CD14-positive monocyte (primary cell): ENCODE measurements at regions not wholly inside any gene's neighbourhood (a gene's known extent, or its start where the extent isn't known, plus 50 kb on each side); places are given as distances from the start of the nearest gene placed in this dataset.

Experiments used
- DNase-seq, 3 donors: peaks; one replicate each; pipeline ENCODE4 v3.0.0-alpha.2; 2011 to 2022
- H2AFZ ChIP-seq: 2 replicates; pipeline ENCODE4 v1.6.0; 2012; ENCODE audit warnings: mild to moderate bottlenecking, low read depth, low read length, inconsistent platforms; ENCODE audit not compliant: insufficient read depth, poor library complexity, severe bottlenecking
- H3K27ac ChIP-seq, 2 donors: 1 replicate in 1 of 2; 2 replicates in 1 of 2; pipeline ENCODE4 v1.5.1; 2012 to 2013; ENCODE audit warnings: low read length in 2 of 2, control low read depth in 1 of 2, inconsistent platforms in 1 of 2, low read depth in 1 of 2, mild to moderate bottlenecking in 1 of 2
- H3K27me3 ChIP-seq, 2 donors: one replicate each; pipeline versions ENCODE4 v1.6.0 to v1.6.1; 2011 to 2013; ENCODE audit warnings: low read length in 2 of 2; ENCODE audit not compliant: control insufficient read depth in 2 of 2, insufficient read depth in 2 of 2
- H3K36me3 ChIP-seq, 2 donors: replicated peaks in 1 of 2; 1 replicate in 1 of 2; 2 replicates in 1 of 2; pipeline versions ENCODE4 v1.5.1 to v1.6.1; 2012 to 2013; ENCODE audit warnings: low read length in 2 of 2, control low read depth in 1 of 2, inconsistent platforms in 1 of 2, mild to moderate bottlenecking in 1 of 2; ENCODE audit not compliant: insufficient read depth in 2 of 2, control insufficient read depth in 1 of 2
- H3K4me1 ChIP-seq, 2 donors: 1 replicate in 1 of 2; 2 replicates in 1 of 2; pipeline versions ENCODE4 v1.5.1 to v1.6.1; 2012 to 2013; ENCODE audit warnings: low read length in 2 of 2, control low read depth in 1 of 2, inconsistent platforms in 1 of 2, mild to moderate bottlenecking in 1 of 2, moderate library complexity in 1 of 2; ENCODE audit not compliant: insufficient read depth in 2 of 2, control insufficient read depth in 1 of 2
- H3K4me2 ChIP-seq: replicated peaks from 2 replicates; pipeline ENCODE3; 2012; ENCODE audit warnings: low read length, moderate library complexity, mild to moderate bottlenecking; ENCODE audit not compliant: poor library complexity, severe bottlenecking; ENCODE audit errors: extremely low read depth
- H3K4me3 ChIP-seq, 3 experiments: fragments of 200-600 bp in 1 of 3; sonication (generic) in 1 of 3; replicated peaks in 1 of 3; 1 replicate in 2 of 3; 2 replicates in 1 of 3; pipeline ENCODE4 v1.5.1; 2011 to 2013; ENCODE audit warnings: low read length in 3 of 3, mild to moderate bottlenecking in 3 of 3, control low read depth in 2 of 3, low read depth in 2 of 3, inconsistent platforms in 1 of 3, moderate library complexity in 1 of 3
- H3K79me2 ChIP-seq: 2 replicates; pipeline ENCODE4 v1.6.0; 2012; ENCODE audit warnings: mild to moderate bottlenecking, control low read depth, inconsistent platforms, low read length, moderate library complexity; ENCODE audit not compliant: insufficient read depth
- H3K9ac ChIP-seq: 2 replicates; pipeline ENCODE4 v1.6.0; 2017; ENCODE audit warnings: low read length, mild to moderate bottlenecking; ENCODE audit not compliant: insufficient read depth, poor library complexity, severe bottlenecking
- H3K9me3 ChIP-seq, 2 donors: replicated peaks in 1 of 2; 1 replicate in 1 of 2; 2 replicates in 1 of 2; pipeline versions ENCODE4 v1.5.1 to v1.6.1; 2012 to 2013; ENCODE audit warnings: low read length in 2 of 2, control low read depth in 1 of 2; ENCODE audit not compliant: control insufficient read depth in 1 of 2, insufficient read depth in 1 of 2
- H4K20me1 ChIP-seq: 2 replicates; pipeline ENCODE4 v1.6.0; 2012; ENCODE audit warnings: mild to moderate bottlenecking, low read length, control low read depth, moderate library complexity; ENCODE audit not compliant: insufficient read depth
- H3K27ac Mint-ChIP-seq, 7 donors: one replicate each; pipeline ENCODE4 v1.8.0; 2020; ENCODE audit warnings: mild to moderate bottlenecking in 7 of 7, mixed read lengths in 7 of 7, moderate library complexity in 6 of 7, inconsistent platforms in 2 of 7
- H3K27me3 Mint-ChIP-seq, 3 donors: one replicate each; pipeline ENCODE4 v1.8.0; 2021 to 2022; ENCODE audit warnings: low read depth in 3 of 3, mild to moderate bottlenecking in 3 of 3, mixed read lengths in 3 of 3, moderate library complexity in 3 of 3, inconsistent platforms in 1 of 3
- H3K36me3 Mint-ChIP-seq, 2 donors: one replicate each; pipeline ENCODE4 v1.8.0; 2020; ENCODE audit warnings: mixed read lengths in 2 of 2, inconsistent platforms in 1 of 2, mild to moderate bottlenecking in 1 of 2
- H3K4me1 Mint-ChIP-seq: one replicate; pipeline ENCODE4 v1.8.0; 2020; ENCODE audit warnings: mild to moderate bottlenecking, mixed read lengths
- H3K4me3 Mint-ChIP-seq, 2 donors: one replicate each; pipeline ENCODE4 v1.8.0; 2020; ENCODE audit warnings: mild to moderate bottlenecking in 2 of 2, mixed read lengths in 2 of 2, moderate library complexity in 1 of 2
- H3K9me3 Mint-ChIP-seq, 7 donors: one replicate each; pipeline ENCODE4 v1.8.0; 2020 to 2022; ENCODE audit warnings: mixed read lengths in 7 of 7, mild to moderate bottlenecking in 6 of 7, moderate library complexity in 6 of 7, inconsistent platforms in 2 of 7
- CTCF ChIP-seq: fragments of 200-600 bp; IDR thresholded peaks from one replicate; pipeline ENCODE4 v1.8.0; 2022; ENCODE audit warnings: antibody characterized with exemption, mild to moderate bottlenecking
- WGBS: methylation state at CpG from one replicate; pipeline ENCODE4 v1.1.5; 2013; ENCODE audit warnings: missing lambda C conversion rate; ENCODE audit not compliant: insufficient coverage; 5-methylcytosine and 5-hydroxymethylcytosine counted together
- intact Hi-C, 2 donors: fragments of 100-400 bp; cut with micrococcal nuclease; formaldehyde crosslinking; loops; one replicate each; pipeline versions ENCODE4 v1.15.0 to v1.15.1; 2023

GRCh38 chr15:100810831-100811230, 68.8 kb upstream of the ALDH1A3 start:
- no peak for TF ChIP-seq CTCF
- H3K4me1 Mint-ChIP-seq, result peaks cover 15% of the 10 kb centered on the region
- WGBS, result 83% methylated on average over 1 of the region's 2 CpGs
- no peak overlapping the region for H3K27ac ChIP-seq
- H3K27ac Mint-ChIP-seq, result no peak overlapping the region
- intact Hi-C loops, result no loop called here
- no peak overlapping the region for H3K9ac ChIP-seq
- H3K9me3 Mint-ChIP-seq, result peaks cover 16 to 43% (median 27%) of the 10 kb centered on the region in 7 donors
- peaks cover 4 to 9% of the 10 kb centered on the region in 2 donors for H3K4me1 ChIP-seq
- H3K4me2 ChIP-seq, result no peak overlapping the region
- H3K4me3 ChIP-seq, result no peak overlapping the region
- DNase-seq, result no peak
- H3K4me3 Mint-ChIP-seq, result no peak overlapping the region
- no peaks in the 10 kb centered on the region for H3K27me3 ChIP-seq
- no peak overlapping the region for H2AFZ ChIP-seq
- no peaks in the 10 kb centered on the region for H4K20me1 ChIP-seq
- peaks cover 0 to 1% (median 0%) of the 10 kb centered on the region in 3 donors for H3K27me3 Mint-ChIP-seq
- peaks cover 20 to 22% of the 10 kb centered on the region in 2 donors for H3K9me3 ChIP-seq
- H3K36me3 Mint-ChIP-seq, result peaks cover 0 to 2% of the 10 kb centered on the region in 2 donors
- H3K79me2 ChIP-seq, result no peaks in the 10 kb centered on the region
- H3K36me3 ChIP-seq, result no peaks in the 10 kb centered on the region

GRCh38 chr15:100812802-100813201, 66.8 kb upstream of the ALDH1A3 start:
- no peak overlapping the region for H3K4me3 ChIP-seq
- H3K27me3 ChIP-seq, result no peaks in the 10 kb centered on the region
- H3K36me3 ChIP-seq, result no peaks in the 10 kb centered on the region
- no peak overlapping the region for H3K9ac ChIP-seq
- WGBS, result no CpG with 5 or more reads among the region's 2 CpGs
- H2AFZ ChIP-seq, result no peak overlapping the region
- peaks cover 15% of the 10 kb centered on the region for H3K4me1 Mint-ChIP-seq
- peaks cover 0 to 2% of the 10 kb centered on the region in 2 donors for H3K36me3 Mint-ChIP-seq
- no peak for TF ChIP-seq CTCF
- no peaks in the 10 kb centered on the region for H4K20me1 ChIP-seq
- H3K79me2 ChIP-seq, result no peaks in the 10 kb centered on the region
- peaks cover 0 to 1% (median 0%) of the 10 kb centered on the region in 3 donors for H3K27me3 Mint-ChIP-seq
- intact Hi-C loops, result no loop called here
- no peak overlapping the region for H3K27ac ChIP-seq
- H3K4me2 ChIP-seq, result no peak overlapping the region
- H3K9me3 ChIP-seq, result peaks cover 13 to 19% of the 10 kb centered on the region in 2 donors
- no peak overlapping the region for H3K4me3 Mint-ChIP-seq
- no peak overlapping the region for H3K27ac Mint-ChIP-seq
- H3K4me1 ChIP-seq, result peaks cover 4 to 9% of the 10 kb centered on the region in 2 donors
- DNase-seq, result no peak
- peaks cover 13 to 39% (median 26%) of the 10 kb centered on the region in 7 donors for H3K9me3 Mint-ChIP-seq
